NOMO-1 (cell line): ENCODE measurements at regions not wholly inside any gene's neighbourhood (a gene's known extent, or its start where the extent isn't known, plus 50 kb on each side); places are given as distances from the start of the nearest gene placed in this dataset.
"Not testable (repeated sequence)": the region's sequence is repeated elsewhere in the genome, so short reads cannot be mapped to it uniquely, and the experiment has no call there.

Experiments
- DNase-seq, 2 experiments: peaks; one replicate each; lab custom pipeline; 2025; ENCODE audit not compliant: unreplicated experiment in 2 of 2; lab: John Stamatoyannopoulos, UW

DNA sequence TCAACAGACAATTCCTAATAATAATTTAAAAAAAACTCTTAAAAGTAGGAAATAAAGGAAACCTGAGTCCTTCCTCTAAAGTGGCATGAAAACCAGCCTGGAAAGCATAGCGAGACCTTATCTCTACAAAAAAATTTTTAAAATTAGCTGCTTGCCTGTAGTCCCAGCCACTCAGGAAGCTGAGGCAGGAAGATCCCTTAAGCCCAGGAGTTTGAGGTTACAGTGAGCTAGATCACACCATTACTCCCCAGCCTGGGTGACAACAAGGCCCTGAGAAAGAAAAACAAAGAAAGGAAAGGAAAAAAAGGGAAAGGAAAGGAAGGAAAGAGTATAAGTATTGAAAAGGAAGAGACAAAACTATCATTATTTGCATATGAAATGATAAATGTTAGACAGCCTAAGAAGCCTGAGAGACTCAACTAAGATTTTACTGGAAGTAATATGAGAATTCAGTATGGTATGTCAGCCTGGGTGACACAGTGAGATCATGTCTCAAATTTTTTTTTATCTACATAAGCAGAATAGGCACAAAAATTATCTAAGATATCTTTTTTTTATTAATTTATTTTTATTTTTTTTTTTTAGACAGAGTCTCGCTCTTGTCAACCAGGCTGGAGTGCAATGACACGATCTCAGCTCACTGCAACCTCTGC, 113.0 kb downstream of the GOSR1 start:
- DNase-seq = no peak

DNA sequence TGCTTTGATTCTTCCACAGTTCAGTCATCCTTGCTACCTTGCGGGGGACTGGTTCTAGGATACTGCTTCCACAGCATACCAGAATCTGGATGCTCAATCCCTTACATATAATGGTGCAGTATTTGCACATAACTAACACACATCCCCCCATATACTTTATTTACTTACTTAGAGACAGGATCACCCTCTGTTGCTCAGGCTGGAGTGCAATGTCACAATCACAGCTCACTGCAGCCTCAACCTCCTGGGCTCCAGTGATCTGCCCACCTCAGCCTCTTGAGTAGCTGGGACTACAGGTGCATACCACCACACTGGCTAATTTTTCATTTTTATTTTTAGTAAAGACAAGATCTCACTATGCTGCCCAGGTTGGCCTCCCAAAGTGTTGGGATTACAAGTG, 112.2 kb downstream of the GOSR1 start:
- no peak for DNase-seq

DNA sequence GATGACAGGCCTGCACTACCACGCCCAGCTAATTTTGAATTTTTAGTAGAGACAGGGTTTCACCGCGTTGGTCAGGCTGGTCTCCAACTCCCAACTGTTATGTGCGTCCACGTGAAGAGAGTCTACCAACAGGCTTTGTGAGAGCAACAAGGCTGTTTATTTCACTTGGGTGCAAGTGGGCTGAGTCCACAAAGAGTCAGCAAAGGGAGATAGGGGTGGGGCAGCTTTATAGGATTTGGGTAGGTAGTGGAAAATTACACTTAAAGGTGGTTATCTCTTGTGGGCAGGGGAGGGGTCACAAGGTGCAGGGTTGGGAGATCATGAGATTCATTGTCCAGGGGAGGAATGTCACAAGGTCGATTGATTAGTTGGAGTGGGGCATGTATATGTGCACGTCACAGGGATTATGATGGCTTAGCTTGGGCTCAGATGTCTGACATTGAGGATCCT, 111.6 kb downstream of the GOSR1 start:
- DNase-seq = no peak

DNA sequence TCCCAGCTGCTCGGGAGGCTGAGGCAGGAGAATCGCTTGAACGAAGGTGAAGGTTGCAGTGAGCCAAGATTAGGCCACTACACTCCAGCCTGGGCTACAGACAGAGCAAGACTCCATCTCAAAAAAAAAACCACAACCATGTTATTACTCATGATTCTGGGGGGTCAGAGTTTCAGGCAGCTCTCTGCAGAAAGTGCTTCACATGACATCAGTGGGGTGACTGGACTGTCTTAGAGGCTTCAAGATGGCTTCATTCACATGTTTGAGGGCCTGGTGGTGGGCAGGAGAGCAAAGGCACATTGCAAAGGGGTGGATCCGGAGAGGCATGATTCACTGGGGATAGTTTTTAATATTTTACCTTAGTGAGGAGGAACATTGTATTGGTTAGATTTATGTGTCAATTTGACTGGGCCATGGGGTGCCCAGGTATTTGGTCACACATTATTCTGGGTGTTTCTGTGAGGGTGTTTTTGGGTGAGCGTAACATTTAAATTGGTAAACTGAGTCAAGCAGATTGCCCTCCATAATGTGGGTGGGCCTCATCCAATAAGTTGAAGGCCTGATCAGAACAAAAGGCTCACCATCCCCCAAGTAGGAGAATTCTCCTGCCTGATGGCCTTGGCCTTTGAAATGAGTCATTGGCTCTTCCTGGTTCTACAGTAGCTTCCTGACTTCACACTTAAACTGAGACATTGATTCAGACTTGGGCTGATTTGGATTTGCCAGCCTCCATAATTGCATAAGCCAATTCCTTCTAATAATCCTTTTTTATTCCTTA, 109.8 kb downstream of the GOSR1 start:
- no peak for DNase-seq

DNA sequence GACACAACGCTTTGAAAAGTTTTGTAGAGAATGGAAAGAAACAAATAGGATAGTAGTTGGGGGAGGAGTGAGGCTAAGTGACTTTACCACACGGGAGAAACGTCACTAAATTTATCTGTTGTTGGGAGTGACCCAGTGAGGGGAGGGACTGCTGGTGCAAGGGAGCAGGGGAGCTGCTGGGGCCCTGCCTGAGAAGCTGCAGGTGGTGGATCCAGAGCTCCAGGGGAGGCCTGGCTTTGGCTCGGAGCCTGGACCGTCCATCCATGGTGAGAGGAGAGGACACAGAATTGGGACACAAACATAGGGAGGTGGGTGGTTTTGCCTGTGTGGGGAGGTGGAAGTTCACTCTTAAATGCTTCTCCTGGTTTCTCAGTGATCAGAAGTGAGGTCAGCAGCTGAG, 107.6 kb downstream of the GOSR1 start:
- no peak for DNase-seq

DNA sequence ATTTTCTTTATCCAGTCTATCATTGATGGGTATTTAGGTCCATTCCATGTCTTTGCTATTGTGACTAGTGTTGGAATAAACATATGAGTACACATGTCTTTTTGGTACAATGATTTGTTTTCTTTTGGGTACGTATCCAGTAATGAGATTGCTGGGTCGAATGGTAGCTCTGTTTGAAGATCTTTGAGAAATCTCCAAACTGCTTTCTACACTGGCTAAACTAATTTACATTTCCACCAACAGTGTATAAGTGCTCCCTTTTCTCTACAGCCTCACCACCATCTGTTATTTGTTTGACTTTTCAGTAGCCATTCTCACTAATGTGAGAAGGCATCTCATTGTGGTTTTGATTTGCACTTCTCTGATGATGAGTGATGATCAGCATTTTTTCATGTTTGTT, 103.7 kb downstream of the GOSR1 start:
- DNase-seq = no peak

DNA sequence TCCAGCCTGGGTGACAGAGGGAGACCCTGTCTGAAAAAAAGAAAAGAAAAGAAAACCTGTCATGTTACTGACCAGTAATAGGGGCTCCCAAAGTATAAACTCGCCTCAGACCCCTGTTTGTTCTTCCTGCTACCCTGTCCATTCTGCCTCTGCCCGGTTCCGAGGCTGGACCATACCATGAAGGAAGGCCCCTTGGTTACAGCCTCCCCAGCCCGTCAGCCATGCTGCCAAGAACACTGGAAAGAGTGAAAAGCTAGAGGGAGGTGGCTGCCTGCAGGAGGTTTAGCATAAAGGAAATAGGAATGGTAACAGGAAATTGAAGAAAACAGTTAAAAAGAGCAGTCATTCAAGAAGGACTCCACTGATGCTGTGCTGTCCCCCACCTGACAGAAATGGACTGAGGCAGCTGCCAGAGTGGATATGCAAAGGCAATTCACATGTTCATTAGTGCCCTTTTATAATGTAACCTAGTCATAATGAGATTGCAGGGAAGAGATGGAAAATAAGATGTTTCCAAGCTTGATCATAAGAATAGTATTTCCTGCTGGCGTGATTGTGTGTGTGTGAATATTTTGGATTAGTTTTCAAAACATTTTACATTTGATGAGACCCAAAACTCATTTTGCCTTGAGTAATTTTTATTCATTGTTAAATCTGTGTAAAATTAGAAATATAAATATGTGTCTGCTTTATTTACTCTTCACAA, 102.6 kb downstream of the GOSR1 start:
- no peak for DNase-seq

DNA sequence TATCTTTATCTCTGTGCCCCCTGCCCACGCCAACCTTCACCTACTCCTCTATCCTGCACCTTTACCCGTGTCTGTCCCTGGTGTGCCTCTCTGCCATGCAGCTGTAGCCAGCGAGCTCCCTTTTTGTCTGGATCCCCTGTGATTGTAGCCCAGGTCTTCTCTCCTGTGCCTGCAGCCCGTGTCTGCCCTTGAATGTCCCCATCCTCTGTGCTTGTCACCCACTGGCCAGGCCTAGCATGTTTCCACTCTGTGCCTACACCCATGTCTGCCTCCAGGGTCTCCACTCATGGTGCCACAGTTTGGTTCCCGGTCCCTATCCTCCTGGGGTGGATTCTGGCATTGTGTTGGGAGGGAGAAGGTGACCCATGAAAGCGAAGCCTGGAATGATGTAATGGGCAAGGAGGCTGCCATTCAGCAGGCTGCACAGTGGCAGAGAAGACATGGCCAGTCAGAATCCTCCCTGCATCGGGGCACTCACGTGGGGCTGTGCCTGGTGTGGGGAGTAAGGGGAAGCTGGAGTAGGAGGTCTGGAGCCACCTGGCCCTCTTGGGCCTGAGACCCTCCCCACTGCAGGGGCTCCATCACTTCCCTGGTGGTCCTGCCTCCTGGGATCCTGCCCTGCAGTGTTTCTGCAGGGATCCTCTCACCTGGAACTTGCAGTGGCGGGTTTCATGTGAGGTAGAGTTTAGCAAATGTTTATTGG, 101.0 kb downstream of the GOSR1 start:
- not testable (repeated sequence) for DNase-seq
